ENCODE measurements at regions not wholly inside any gene's neighbourhood (a gene's known extent, or its start where the extent isn't known, plus 50 kb on each side); places are given as distances from the start of the nearest gene placed in this dataset.

- no peak overlapping the region for H3K4me3 ChIP-seq (ENCODE audit: low read depth in 1 of 2, low read length in 2 of 2)
- H3K27ac ChIP-seq (ENCODE audit: low read length) = no peak overlapping the region
- H4K20me1 ChIP-seq (ENCODE audit: insufficient read depth, low read length) = no peaks in the 10 kb centered on the region
- ATAC-seq (ENCODE audit: insufficient read depth, low read depth) (no peak), DNase-seq (no peak)
- no peaks in the 10 kb centered on the region for H3K4me1 ChIP-seq (ENCODE audit: insufficient read depth, low read length)
- H3K4me2 ChIP-seq (ENCODE audit: insufficient read depth, low read length) = no peak overlapping the region
- H3K36me3 ChIP-seq (ENCODE audit: insufficient read depth, low read length) = no peaks in the 10 kb centered on the region
- TF ChIP-seq CTCF (IDR thresholded peaks at IDR 0.05; ENCODE audit: borderline replicate concordance, extremely low read depth, low read length, poor library complexity, severe bottlenecking) (no peak), EZH2 (IDR thresholded peaks at IDR 0.05; ENCODE audit: borderline replicate concordance, low read depth, low read length, severe bottlenecking) (no peak)
- H3K9ac ChIP-seq (ENCODE audit: low read depth, low read length) = no peak overlapping the region
- no peaks in the 10 kb centered on the region for H3K79me2 ChIP-seq (ENCODE audit: insufficient read depth, low read length)
- H3K9me3 ChIP-seq (ENCODE audit: insufficient read depth, low read length, severe bottlenecking) = no peaks in the 10 kb centered on the region
- H2AFZ ChIP-seq (ENCODE audit: low read depth, low read length) = no peak overlapping the region
- H3K27me3 ChIP-seq (ENCODE audit: insufficient read depth, low read length, poor library complexity) = no peaks in the 10 kb centered on the region
Measured at GRCh38 chr2:37782155-37782673, 110.8 kb upstream of the CDC42EP3 start.

GRCh38 chr2:37782721-37783371 is 111.4 kb upstream of the CDC42EP3 start:
- Histone ChIP-seq H3K9ac (ENCODE audit: low read depth, low read length) (no peak overlapping the region), H3K36me3 (ENCODE audit: insufficient read depth, low read length) (no peaks in the 10 kb centered on the region), H3K4me3 (ENCODE audit: low read depth in 1 of 2, low read length in 2 of 2) (no peak overlapping the region), H3K4me2 (ENCODE audit: insufficient read depth, low read length) (no peak overlapping the region), H3K4me1 (ENCODE audit: insufficient read depth, low read length) (no peaks in the 10 kb centered on the region), H3K79me2 (ENCODE audit: insufficient read depth, low read length) (no peaks in the 10 kb centered on the region), H2AFZ (ENCODE audit: low read depth, low read length) (no peak overlapping the region), H3K27ac (ENCODE audit: low read length) (no peak overlapping the region), H3K27me3 (ENCODE audit: insufficient read depth, low read length, poor library complexity) (no peaks in the 10 kb centered on the region), H4K20me1 (ENCODE audit: insufficient read depth, low read length) (no peaks in the 10 kb centered on the region), H3K9me3 (ENCODE audit: insufficient read depth, low read length, severe bottlenecking) (no peaks in the 10 kb centered on the region)
- TF ChIP-seq CTCF (IDR thresholded peaks at IDR 0.05; ENCODE audit: borderline replicate concordance, extremely low read depth, low read length, poor library complexity, severe bottlenecking) (no peak), EZH2 (IDR thresholded peaks at IDR 0.05; ENCODE audit: borderline replicate concordance, low read depth, low read length, severe bottlenecking) (no peak)
- DNase-seq (no peak), ATAC-seq (ENCODE audit: insufficient read depth, low read depth) (no peak)

- no peak overlapping the region for H2AFZ ChIP-seq (ENCODE audit: low read depth, low read length)
- no peak overlapping the region for H3K9ac ChIP-seq (ENCODE audit: low read depth, low read length)
- no peak overlapping the region for H3K4me3 ChIP-seq (ENCODE audit: low read depth in 1 of 2, low read length in 2 of 2)
- no peaks in the 10 kb centered on the region for H4K20me1 ChIP-seq (ENCODE audit: insufficient read depth, low read length)
- no peak overlapping the region for H3K27ac ChIP-seq (ENCODE audit: low read length)
- no peaks in the 10 kb centered on the region for H3K79me2 ChIP-seq (ENCODE audit: insufficient read depth, low read length)
- H3K36me3 ChIP-seq (ENCODE audit: insufficient read depth, low read length) = no peaks in the 10 kb centered on the region
- no peaks in the 10 kb centered on the region for H3K27me3 ChIP-seq (ENCODE audit: insufficient read depth, low read length, poor library complexity)
- TF ChIP-seq EZH2 (IDR thresholded peaks at IDR 0.05; ENCODE audit: borderline replicate concordance, low read depth, low read length, severe bottlenecking) (no peak), CTCF (IDR thresholded peaks at IDR 0.05; ENCODE audit: borderline replicate concordance, extremely low read depth, low read length, poor library complexity, severe bottlenecking) (no peak)
- ATAC-seq (ENCODE audit: insufficient read depth, low read depth) (no peak), DNase-seq (no peak)
- no peak overlapping the region for H3K4me2 ChIP-seq (ENCODE audit: insufficient read depth, low read length)
- no peaks in the 10 kb centered on the region for H3K4me1 ChIP-seq (ENCODE audit: insufficient read depth, low read length)
- H3K9me3 ChIP-seq (ENCODE audit: insufficient read depth, low read length, severe bottlenecking) = no peaks in the 10 kb centered on the region
Measured at GRCh38 chr2:37783545-37783944, 112.1 kb upstream of the CDC42EP3 start.

Data from DND-41 (cell line).